ENCODE measurements at regions not wholly inside any gene's neighbourhood (a gene's known extent, or its start where the extent isn't known, plus 50 kb on each side); places are given as distances from the start of the nearest gene placed in this dataset.

DNA sequence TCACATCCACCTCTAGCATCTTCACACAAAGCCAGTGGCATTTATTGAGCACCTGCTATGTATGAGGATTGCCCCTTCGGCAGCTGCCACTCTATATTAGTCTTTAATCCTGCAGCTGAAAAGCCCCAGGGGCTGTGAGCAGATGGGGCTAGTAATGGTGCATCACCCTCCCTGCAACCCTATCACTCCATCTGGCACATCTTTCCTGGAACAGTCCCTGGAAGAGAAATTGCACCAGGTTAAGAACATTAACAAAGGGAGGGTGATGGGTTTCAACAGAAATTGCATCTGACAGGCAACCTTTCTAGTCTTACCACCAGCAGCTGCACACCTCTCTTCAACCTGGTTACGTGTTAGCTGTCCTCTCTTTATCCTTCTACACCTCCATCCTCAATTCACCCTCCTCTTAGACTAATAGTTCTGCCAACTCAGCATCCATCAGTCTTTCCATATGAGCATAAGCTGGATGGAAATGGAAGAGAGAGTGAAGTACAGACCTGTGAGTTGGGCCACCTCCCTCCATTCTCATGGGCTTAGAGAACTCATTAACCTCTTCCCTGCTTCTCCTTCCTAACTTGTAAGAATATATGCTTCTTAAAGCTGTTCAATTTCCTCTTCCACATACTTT is 168.6 kb upstream of the NEBL start:
- Histone ChIP-seq H3K4me1 (ENCODE audit: control insufficient read depth, insufficient read depth, low read depth, low read length) (no peaks in the 10 kb centered on the region), H2AFZ (ENCODE audit: low read depth, low read length) (no peak overlapping the region), H3K4me3 (ENCODE audit: insufficient read depth in 1 of 2, low read depth in 1 of 2, low read length in 2 of 2) (no peak overlapping the region), H2BK12ac (ENCODE audit: low read length in 2 of 2) (no peak overlapping the region), H3K23ac (ENCODE audit: low read length in 2 of 2) (no peak overlapping the region), H3K27me3 (ENCODE audit: control insufficient read depth in 1 of 2, insufficient read depth in 1 of 2, low read length in 2 of 2) (peaks cover 0 to 9% of the 10 kb centered on the region in 2 experiments), H2BK15ac (ENCODE audit: low read depth, poor library complexity, severe bottlenecking) (no peak overlapping the region), H2BK120ac (ENCODE audit: low read depth, low read length) (no peak overlapping the region), H3K36me3 (ENCODE audit: control insufficient read depth in 1 of 2, insufficient read depth in 2 of 2, low read depth in 1 of 2, low read length in 2 of 2) (no peaks in the 10 kb centered on the region), H2AK5ac (ENCODE audit: low read length, severe bottlenecking) (no peak overlapping the region), H3K18ac (ENCODE audit: low read depth in 1 of 2, low read length in 2 of 2) (no peak overlapping the region), H3K14ac (ENCODE audit: low read length in 2 of 2) (no peak overlapping the region), H3K79me1 (replicated peaks; ENCODE audit: low read length, poor library complexity, severe bottlenecking) (no peaks in the 10 kb centered on the region), H4K91ac (ENCODE audit: low read length) (no peak overlapping the region), H3K9me3 (ENCODE audit: control insufficient read depth, low read length) (peaks cover under 1% of the 10 kb centered on the region), H3K27ac (ENCODE audit: low read length, poor library complexity, severe bottlenecking) (no peak overlapping the region), H3K4ac (ENCODE audit: low read depth in 1 of 2, low read length in 2 of 2) (no peak overlapping the region), H2BK5ac (ENCODE audit: low read depth, low read length, poor library complexity, severe bottlenecking) (no peak overlapping the region), H4K8ac (ENCODE audit: low read length) (no peak overlapping the region), H3K9ac (ENCODE audit: low read length) (no peak overlapping the region), H3K4me2 (ENCODE audit: low read length, poor library complexity, severe bottlenecking) (no peak overlapping the region)
- no peak for DNase-seq
- WGBS, result 93% methylated on average over 2 of the region's 2 CpGs

DNA sequence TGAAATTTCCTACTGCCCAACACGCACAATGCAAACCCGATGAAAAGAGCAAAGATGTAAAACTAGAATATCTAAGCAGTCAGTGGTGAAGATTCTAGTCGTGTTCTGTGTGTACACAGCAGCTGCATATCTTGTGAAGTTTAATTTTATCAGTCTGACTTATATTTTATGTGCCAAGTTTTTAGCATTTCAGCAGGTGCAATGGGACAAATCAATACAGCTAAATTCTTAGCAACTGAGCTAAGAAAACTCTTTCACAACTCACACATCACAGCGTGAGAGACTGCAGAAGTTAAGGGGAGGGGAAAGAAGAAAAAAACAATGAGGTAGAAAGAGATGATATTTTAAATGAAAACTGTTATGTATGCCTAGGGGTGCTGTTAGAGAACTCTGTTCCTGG is 164.9 kb upstream of the NEBL start:
- H3K79me1 ChIP-seq (replicated peaks; ENCODE audit: low read length, poor library complexity, severe bottlenecking), result no peaks in the 10 kb centered on the region
- no peak overlapping the region for H2BK120ac ChIP-seq (ENCODE audit: low read depth, low read length)
- no peaks in the 10 kb centered on the region for H3K36me3 ChIP-seq (ENCODE audit: control insufficient read depth in 1 of 2, insufficient read depth in 2 of 2, low read depth in 1 of 2, low read length in 2 of 2)
- H3K9ac ChIP-seq (ENCODE audit: low read length), result no peak overlapping the region
- 74% methylated on average over 4 of the region's 4 CpGs for WGBS
- no peak overlapping the region for H2BK5ac ChIP-seq (ENCODE audit: low read depth, low read length, poor library complexity, severe bottlenecking)
- no peak overlapping the region for H3K4me2 ChIP-seq (ENCODE audit: low read length, poor library complexity, severe bottlenecking)
- H2AK5ac ChIP-seq (ENCODE audit: low read length, severe bottlenecking), result no peak overlapping the region
- H4K8ac ChIP-seq (ENCODE audit: low read length), result no peak overlapping the region
- no peak overlapping the region for H2BK12ac ChIP-seq (ENCODE audit: low read length in 2 of 2)
- H3K9me3 ChIP-seq (ENCODE audit: control insufficient read depth, low read length), result peaks cover 31% of the 10 kb centered on the region
- H2BK15ac ChIP-seq (ENCODE audit: low read depth, poor library complexity, severe bottlenecking), result no peak overlapping the region
- no peak for DNase-seq
- H3K14ac ChIP-seq (ENCODE audit: low read length in 2 of 2), result no peak overlapping the region
- no peak overlapping the region for H2AFZ ChIP-seq (ENCODE audit: low read depth, low read length)
- H3K27ac ChIP-seq (ENCODE audit: low read length, poor library complexity, severe bottlenecking), result no peak overlapping the region
- no peak overlapping the region for H4K91ac ChIP-seq (ENCODE audit: low read length)
- peaks cover 0 to 9% of the 10 kb centered on the region in 2 experiments for H3K27me3 ChIP-seq (ENCODE audit: control insufficient read depth in 1 of 2, insufficient read depth in 1 of 2, low read length in 2 of 2)
- no peaks in the 10 kb centered on the region for H3K4me1 ChIP-seq (ENCODE audit: control insufficient read depth, insufficient read depth, low read depth, low read length)
- no peak overlapping the region for H3K4ac ChIP-seq (ENCODE audit: low read depth in 1 of 2, low read length in 2 of 2)
- H3K4me3 ChIP-seq (ENCODE audit: insufficient read depth in 1 of 2, low read depth in 1 of 2, low read length in 2 of 2), result no peak overlapping the region
- no peak overlapping the region for H3K23ac ChIP-seq (ENCODE audit: low read length in 2 of 2)
- H3K18ac ChIP-seq (ENCODE audit: low read depth in 1 of 2, low read length in 2 of 2), result no peak overlapping the region

DNA sequence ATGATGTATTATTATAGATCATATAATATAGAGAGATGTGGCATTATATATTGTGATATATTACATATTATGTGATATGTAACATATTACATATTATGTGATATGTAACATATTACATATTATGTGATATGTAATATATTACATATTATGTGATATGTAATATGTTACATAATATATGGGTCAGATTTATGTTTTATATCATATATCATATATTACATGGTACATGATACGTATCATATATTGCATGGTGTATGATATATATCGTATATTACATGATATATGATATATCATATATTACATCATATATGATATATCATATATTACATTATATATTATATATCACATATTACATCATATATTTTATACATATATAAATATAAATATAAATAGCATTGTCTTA is 164.1 kb upstream of the NEBL start:
- no peak overlapping the region for H2BK120ac ChIP-seq (ENCODE audit: low read depth, low read length)
- no CpG with 5 or more reads among the region's 2 CpGs for WGBS
- H3K4me2 ChIP-seq (ENCODE audit: low read length, poor library complexity, severe bottlenecking), result no peak overlapping the region
- no peaks in the 10 kb centered on the region for H3K36me3 ChIP-seq (ENCODE audit: control insufficient read depth in 1 of 2, insufficient read depth in 2 of 2, low read depth in 1 of 2, low read length in 2 of 2)
- H3K4me1 ChIP-seq (ENCODE audit: control insufficient read depth, insufficient read depth, low read depth, low read length), result no peaks in the 10 kb centered on the region
- H3K9ac ChIP-seq (ENCODE audit: low read length), result no peak overlapping the region
- H4K91ac ChIP-seq (ENCODE audit: low read length), result no peak overlapping the region
- no peak for DNase-seq
- H3K14ac ChIP-seq (ENCODE audit: low read length in 2 of 2), result no peak overlapping the region
- H3K27me3 ChIP-seq (ENCODE audit: control insufficient read depth in 1 of 2, insufficient read depth in 1 of 2, low read length in 2 of 2), result peaks cover 0 to 8% of the 10 kb centered on the region in 2 experiments
- H2AK5ac ChIP-seq (ENCODE audit: low read length, severe bottlenecking), result no peak overlapping the region
- H3K23ac ChIP-seq (ENCODE audit: low read length in 2 of 2), result no peak overlapping the region
- H3K79me1 ChIP-seq (replicated peaks; ENCODE audit: low read length, poor library complexity, severe bottlenecking), result no peaks in the 10 kb centered on the region
- no peak overlapping the region for H3K27ac ChIP-seq (ENCODE audit: low read length, poor library complexity, severe bottlenecking)
- H3K18ac ChIP-seq (ENCODE audit: low read depth in 1 of 2, low read length in 2 of 2), result no peak overlapping the region
- H3K9me3 ChIP-seq (ENCODE audit: control insufficient read depth, low read length), result peaks cover 36% of the 10 kb centered on the region
- no peak overlapping the region for H2BK5ac ChIP-seq (ENCODE audit: low read depth, low read length, poor library complexity, severe bottlenecking)
- H3K4ac ChIP-seq (ENCODE audit: low read depth in 1 of 2, low read length in 2 of 2), result no peak overlapping the region
- no peak overlapping the region for H3K4me3 ChIP-seq (ENCODE audit: insufficient read depth in 1 of 2, low read depth in 1 of 2, low read length in 2 of 2)
- no peak overlapping the region for H4K8ac ChIP-seq (ENCODE audit: low read length)
- no peak overlapping the region for H2BK12ac ChIP-seq (ENCODE audit: low read length in 2 of 2)
- no peak overlapping the region for H2AFZ ChIP-seq (ENCODE audit: low read depth, low read length)
- H2BK15ac ChIP-seq (ENCODE audit: low read depth, poor library complexity, severe bottlenecking), result no peak overlapping the region

DNA sequence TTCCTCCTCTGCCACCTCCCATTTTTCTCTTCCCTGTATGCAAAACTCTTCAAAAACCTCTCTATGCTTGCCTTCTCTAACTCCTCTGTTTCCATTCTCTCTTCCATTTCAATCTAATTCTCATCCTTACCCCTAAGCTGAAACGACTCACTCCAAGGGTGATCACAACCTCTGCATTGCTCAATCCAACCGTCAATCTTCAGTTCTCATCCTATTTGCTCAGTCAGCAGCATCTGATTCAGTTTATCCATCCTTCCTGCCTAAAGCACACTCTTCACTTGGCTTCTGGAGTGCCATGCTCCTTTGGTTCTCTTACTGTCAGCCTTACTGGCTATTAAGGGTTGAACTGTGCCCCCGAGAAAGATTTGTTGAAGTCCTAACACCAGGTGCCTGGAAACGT is 163.5 kb upstream of the NEBL start:
- Histone ChIP-seq H2BK15ac (ENCODE audit: low read depth, poor library complexity, severe bottlenecking) (no peak overlapping the region), H2BK120ac (ENCODE audit: low read depth, low read length) (no peak overlapping the region), H2AK5ac (ENCODE audit: low read length, severe bottlenecking) (no peak overlapping the region), H2AFZ (ENCODE audit: low read depth, low read length) (no peak overlapping the region), H3K36me3 (ENCODE audit: control insufficient read depth in 1 of 2, insufficient read depth in 2 of 2, low read depth in 1 of 2, low read length in 2 of 2) (no peaks in the 10 kb centered on the region), H3K23ac (ENCODE audit: low read length in 2 of 2) (no peak overlapping the region), H3K27ac (ENCODE audit: low read length, poor library complexity, severe bottlenecking) (no peak overlapping the region), H3K4me3 (ENCODE audit: insufficient read depth in 1 of 2, low read depth in 1 of 2, low read length in 2 of 2) (no peak overlapping the region), H3K9me3 (ENCODE audit: control insufficient read depth, low read length) (peaks cover 41% of the 10 kb centered on the region), H3K18ac (ENCODE audit: low read depth in 1 of 2, low read length in 2 of 2) (no peak overlapping the region), H3K9ac (ENCODE audit: low read length) (no peak overlapping the region), H3K4me1 (ENCODE audit: control insufficient read depth, insufficient read depth, low read depth, low read length) (no peaks in the 10 kb centered on the region), H3K4ac (ENCODE audit: low read depth in 1 of 2, low read length in 2 of 2) (no peak overlapping the region), H3K79me1 (replicated peaks; ENCODE audit: low read length, poor library complexity, severe bottlenecking) (no peaks in the 10 kb centered on the region), H3K14ac (ENCODE audit: low read length in 2 of 2) (no peak overlapping the region), H4K91ac (ENCODE audit: low read length) (no peak overlapping the region), H3K4me2 (ENCODE audit: low read length, poor library complexity, severe bottlenecking) (no peak overlapping the region), H2BK12ac (ENCODE audit: low read length in 2 of 2) (no peak overlapping the region), H4K8ac (ENCODE audit: low read length) (no peak overlapping the region), H2BK5ac (ENCODE audit: low read depth, low read length, poor library complexity, severe bottlenecking) (no peak overlapping the region), H3K27me3 (ENCODE audit: control insufficient read depth in 1 of 2, insufficient read depth in 1 of 2, low read length in 2 of 2) (peaks cover 0 to 3% of the 10 kb centered on the region in 2 experiments)
- DNase-seq, result no peak
- WGBS, result 88% methylated on average over 3 of the region's 4 CpGs
